Duodenal mucosa (tissue), 2 donors: ENCODE measurements at regions not wholly inside any gene's neighbourhood (a gene's known extent, or its start where the extent isn't known, plus 50 kb on each side); places are given as distances from the start of the nearest gene placed in this dataset.

ENCODE experiments used
- H3K27ac ChIP-seq: one replicate; pipeline ENCODE4 v1.7.0; 2013; ENCODE audit warnings: low read depth, low read length
- H3K27me3 ChIP-seq, 2 donors: one replicate each; pipeline ENCODE4 v1.7.0; 2013; ENCODE audit warnings: low read length in 2 of 2, control low read depth in 1 of 2; ENCODE audit not compliant: insufficient read depth in 2 of 2, control insufficient read depth in 1 of 2
- H3K36me3 ChIP-seq, 2 donors: one replicate each; pipeline ENCODE4 v1.7.0; 2013; ENCODE audit warnings: low read length in 2 of 2, control low read depth in 1 of 2; ENCODE audit not compliant: insufficient read depth in 2 of 2, control insufficient read depth in 1 of 2
- H3K4me1 ChIP-seq, 2 donors: one replicate each; pipeline ENCODE4 v1.7.0; 2013; ENCODE audit warnings: low read length in 2 of 2, control low read depth in 1 of 2; ENCODE audit not compliant: insufficient read depth in 2 of 2, control insufficient read depth in 1 of 2
- H3K4me3 ChIP-seq, 2 donors: one replicate each; pipeline ENCODE4 v1.7.0; 2013; ENCODE audit warnings: low read length in 2 of 2, low read depth in 1 of 2
- H3K9ac ChIP-seq, 2 donors: one replicate each; pipeline ENCODE4 v1.7.0; 2013; ENCODE audit warnings: low read length in 2 of 2, low read depth in 1 of 2
- H3K9me3 ChIP-seq, 2 donors: one replicate each; pipeline ENCODE4 v1.7.0; 2013; ENCODE audit warnings: low read length in 2 of 2, control low read depth in 1 of 2; ENCODE audit not compliant: control insufficient read depth in 1 of 2

DNA sequence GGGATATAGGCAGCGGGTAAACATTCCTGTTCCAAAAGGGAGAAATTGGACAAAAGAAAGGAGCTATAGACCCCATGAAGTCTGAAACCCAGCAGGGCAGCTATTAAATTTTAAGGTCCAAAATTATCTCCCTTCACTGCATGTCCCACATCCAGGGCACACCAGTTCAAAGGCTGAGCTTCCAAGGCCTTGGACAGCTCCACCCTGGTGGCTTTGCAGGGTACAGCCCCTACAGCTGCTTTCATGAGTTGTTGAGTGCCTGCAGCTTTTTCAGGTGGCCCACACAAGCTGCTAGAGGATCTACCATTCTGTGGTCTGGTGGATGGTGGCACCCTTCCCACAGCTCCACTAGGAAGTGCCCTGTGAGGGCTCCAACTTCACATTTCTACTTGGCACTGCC, 662.5 kb upstream of the PKN2 start:
- Histone ChIP-seq H3K9ac (no peak overlapping the region), H3K4me1 (no peaks in the 10 kb centered on the region), H3K27ac (no peak overlapping the region), H3K4me3 (no peak overlapping the region), H3K36me3 (no peaks in the 10 kb centered on the region), H3K27me3 (no peaks in the 10 kb centered on the region), H3K9me3 (no peaks in the 10 kb centered on the region)

- no peaks in the 10 kb centered on the region for H3K4me1 ChIP-seq
- no peak overlapping the region for H3K4me3 ChIP-seq
- H3K9me3 ChIP-seq, result no peaks in the 10 kb centered on the region
- no peaks in the 10 kb centered on the region for H3K36me3 ChIP-seq
- no peak overlapping the region for H3K27ac ChIP-seq
- no peak overlapping the region for H3K9ac ChIP-seq
- H3K27me3 ChIP-seq, result no peaks in the 10 kb centered on the region
Measured at GRCh38 chr1:88022516-88022915, 661.6 kb upstream of the PKN2 start.

DNA sequence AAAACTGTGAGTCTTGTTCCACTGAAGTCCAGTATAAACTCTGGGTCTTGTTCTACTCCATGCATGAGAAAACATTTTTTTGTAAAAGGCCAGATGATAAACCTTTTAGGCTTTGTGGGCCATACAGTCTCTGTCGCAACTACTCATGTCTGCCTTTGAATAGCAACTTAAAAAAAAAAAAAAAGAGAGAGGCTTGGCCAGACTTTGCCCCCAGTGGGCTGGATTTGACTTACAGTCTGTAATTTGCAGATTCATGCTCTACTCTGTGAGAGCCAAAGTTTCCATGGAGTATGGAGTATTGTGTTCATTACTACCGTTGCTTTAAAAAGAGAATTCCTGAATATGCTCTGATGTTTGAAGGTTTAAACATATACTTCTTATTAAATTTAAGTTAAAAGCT, 654.9 kb upstream of the PKN2 start:
- Histone ChIP-seq H3K27ac (no peak overlapping the region), H3K9me3 (no peaks in the 10 kb centered on the region), H3K27me3 (no peaks in the 10 kb centered on the region), H3K4me1 (no peaks in the 10 kb centered on the region), H3K9ac (no peak overlapping the region), H3K36me3 (no peaks in the 10 kb centered on the region), H3K4me3 (no peak overlapping the region)

DNA sequence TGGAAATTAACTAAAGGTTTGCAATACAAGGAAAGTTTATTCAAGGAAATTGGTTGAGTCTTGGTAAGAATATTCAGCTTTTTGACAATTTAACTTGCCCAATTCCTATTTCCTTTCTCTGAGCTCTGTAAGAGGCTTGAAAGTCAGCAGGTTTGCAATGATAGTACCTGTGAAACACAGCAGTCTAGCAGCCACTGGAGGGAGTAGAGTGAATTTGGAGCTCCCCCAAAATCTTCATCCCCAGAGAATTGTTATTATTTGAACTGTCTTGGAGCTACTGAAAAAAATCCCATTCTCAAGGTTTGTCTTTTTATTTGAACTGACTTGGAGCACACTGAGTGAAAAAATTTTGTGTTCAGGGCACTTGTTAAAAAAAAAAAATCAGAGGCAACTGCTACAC, 654.2 kb upstream of the PKN2 start:
- no peaks in the 10 kb centered on the region for H3K36me3 ChIP-seq

GRCh38 chr1:88035578-88035977, 648.5 kb upstream of the PKN2 start:
- H3K9ac ChIP-seq, result no peak overlapping the region
- no peaks in the 10 kb centered on the region for H3K36me3 ChIP-seq
- no peak overlapping the region for H3K4me3 ChIP-seq
- H3K27ac ChIP-seq, result no peak overlapping the region
- peaks cover 4 to 17% of the 10 kb centered on the region in 2 donors for H3K9me3 ChIP-seq
- no peaks in the 10 kb centered on the region for H3K4me1 ChIP-seq
- H3K27me3 ChIP-seq, result no peaks in the 10 kb centered on the region

More for the DNA sequence above, 654.2 kb upstream of the PKN2 start:
- Histone ChIP-seq H3K9me3 (no peaks in the 10 kb centered on the region), H3K4me3 (no peak overlapping the region), H3K27me3 (no peaks in the 10 kb centered on the region), H3K27ac (no peak overlapping the region), H3K9ac (no peak overlapping the region), H3K4me1 (no peaks in the 10 kb centered on the region)

DNA sequence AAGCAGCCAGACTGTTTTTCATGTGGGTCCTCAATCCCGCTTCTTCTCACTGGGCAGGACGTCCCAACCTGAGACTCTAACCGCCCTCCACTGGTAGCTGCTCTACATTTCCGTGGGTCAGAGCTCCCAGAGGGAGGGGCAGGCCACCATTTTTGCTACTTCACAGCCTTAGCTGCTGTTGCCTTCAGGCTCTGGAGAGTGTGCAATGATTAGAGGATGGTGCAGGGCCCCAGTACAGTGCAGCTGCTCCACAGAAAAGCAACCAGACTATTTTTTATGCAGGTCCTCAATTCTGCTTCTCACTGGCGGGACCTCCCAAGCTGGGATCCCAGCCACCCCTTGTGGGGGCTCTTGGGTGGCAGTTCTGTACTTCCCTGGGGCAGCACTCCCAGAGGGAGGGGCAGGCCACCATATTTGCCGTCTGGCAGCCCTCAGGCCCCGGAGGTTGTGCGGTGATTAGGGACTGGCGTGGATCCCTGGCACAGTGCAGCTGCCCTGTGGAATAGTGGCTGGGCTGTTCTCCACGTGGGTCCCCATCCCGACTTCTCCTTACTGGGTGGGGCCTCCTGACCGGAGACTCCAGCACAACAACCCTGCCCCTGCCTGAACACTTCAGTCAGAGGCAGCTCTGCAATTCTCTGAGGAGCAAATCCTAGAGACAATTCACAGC, 647.6 kb upstream of the PKN2 start:
- Histone ChIP-seq H3K9ac (no peak overlapping the region), H3K4me1 (no peaks in the 10 kb centered on the region), H3K27ac (no peak overlapping the region), H3K9me3 (peaks cover 4 to 19% of the 10 kb centered on the region in 2 donors), H3K27me3 (no peaks in the 10 kb centered on the region), H3K36me3 (no peaks in the 10 kb centered on the region), H3K4me3 (no peak overlapping the region)

DNA sequence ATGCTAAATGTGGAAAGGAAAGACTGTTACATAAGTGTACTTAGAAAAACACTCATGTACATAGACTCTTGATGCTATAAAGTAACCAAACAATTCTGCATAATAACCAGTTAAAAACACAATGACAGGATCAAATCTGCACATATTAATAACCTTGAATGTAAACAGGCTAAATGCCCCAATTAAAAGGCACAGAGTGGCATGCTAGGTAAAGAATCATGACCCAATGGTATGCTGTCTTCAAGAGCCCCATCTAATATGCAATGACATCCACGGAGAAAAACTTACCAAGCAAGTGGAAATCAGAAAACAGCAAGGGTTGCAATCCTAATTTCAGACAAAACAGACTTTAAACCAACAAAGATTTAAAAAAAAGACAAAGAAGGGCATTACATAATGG, 644.8 kb upstream of the PKN2 start:
- H3K27ac ChIP-seq, result no peak overlapping the region
- no peak overlapping the region for H3K4me3 ChIP-seq
- no peaks in the 10 kb centered on the region for H3K4me1 ChIP-seq
- H3K27me3 ChIP-seq, result no peaks in the 10 kb centered on the region
- peaks cover 4 to 19% of the 10 kb centered on the region in 2 donors for H3K9me3 ChIP-seq
- H3K36me3 ChIP-seq, result no peaks in the 10 kb centered on the region
- no peak overlapping the region for H3K9ac ChIP-seq

GRCh38 chr1:88043834-88044233, 640.2 kb upstream of the PKN2 start:
- Histone ChIP-seq H3K4me1 (no peaks in the 10 kb centered on the region), H3K27me3 (no peaks in the 10 kb centered on the region), H3K9ac (no peak overlapping the region), H3K9me3 (peaks cover 4 to 17% of the 10 kb centered on the region in 2 donors), H3K27ac (no peak overlapping the region), H3K4me3 (no peak overlapping the region), H3K36me3 (no peaks in the 10 kb centered on the region)

DNA sequence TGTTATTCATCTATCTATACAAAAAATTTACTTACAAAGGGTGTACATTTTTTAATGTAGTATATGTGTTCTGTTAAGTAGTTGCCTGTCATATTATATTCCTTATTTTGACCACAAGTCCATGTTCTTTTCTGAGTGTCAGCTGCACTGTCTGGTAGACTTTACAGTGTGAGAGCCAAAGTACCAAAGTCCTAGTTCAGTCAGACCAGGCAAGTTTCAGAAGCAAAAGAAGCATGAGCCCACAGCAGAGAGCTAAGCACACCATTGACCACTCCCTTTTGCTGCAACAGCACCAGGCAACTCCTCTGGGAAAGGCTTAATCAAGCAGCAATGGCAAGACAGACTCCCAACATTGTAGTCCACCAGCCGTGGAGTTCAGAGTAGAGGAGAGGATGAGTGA, 631.9 kb upstream of the PKN2 start:
- H3K36me3 ChIP-seq, result no peaks in the 10 kb centered on the region
- no peak overlapping the region for H3K9ac ChIP-seq
- H3K9me3 ChIP-seq, result no peaks in the 10 kb centered on the region
- no peaks in the 10 kb centered on the region for H3K27me3 ChIP-seq
- peaks cover 0 to 3% of the 10 kb centered on the region in 2 donors for H3K4me1 ChIP-seq
- no peak overlapping the region for H3K27ac ChIP-seq
- H3K4me3 ChIP-seq, result no peak overlapping the region

DNA sequence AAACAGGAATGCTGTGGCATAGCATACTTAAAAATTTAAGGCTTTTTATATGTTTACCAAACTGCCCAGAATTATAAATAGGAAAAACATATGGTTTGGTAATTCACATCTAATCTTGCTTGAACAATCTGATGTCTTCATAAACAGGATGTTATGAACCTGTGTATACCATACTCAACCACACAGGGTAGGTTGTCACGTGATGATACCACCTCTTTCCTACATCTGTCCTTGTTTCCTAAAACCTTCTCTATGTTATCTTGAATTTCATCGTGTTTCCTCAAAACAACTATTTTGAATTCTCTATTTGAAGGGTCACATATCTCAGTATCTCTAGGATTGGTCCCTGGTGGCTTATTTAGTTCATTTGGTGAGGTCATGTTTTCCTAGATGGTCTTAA, 631.0 kb upstream of the PKN2 start:
- Histone ChIP-seq H3K9me3 (no peaks in the 10 kb centered on the region), H3K4me3 (no peak overlapping the region), H3K4me1 (peaks cover 0 to 3% of the 10 kb centered on the region in 2 donors), H3K27me3 (no peaks in the 10 kb centered on the region), H3K36me3 (no peaks in the 10 kb centered on the region), H3K27ac (no peak overlapping the region), H3K9ac (no peak overlapping the region)

- Histone ChIP-seq H3K4me3 (no peak overlapping the region), H3K27me3 (no peaks in the 10 kb centered on the region), H3K9me3 (no peaks in the 10 kb centered on the region)
Measured at GRCh38 chr1:88056881-88057280, 627.2 kb upstream of the PKN2 start.

More at GRCh38 chr1:88056881-88057280, 627.2 kb upstream of the PKN2 start:
- H3K36me3 ChIP-seq, result no peaks in the 10 kb centered on the region
- H3K27ac ChIP-seq, result no peak overlapping the region
- peaks cover 0 to 12% of the 10 kb centered on the region in 2 donors for H3K4me1 ChIP-seq
- H3K9ac ChIP-seq, result no peak overlapping the region
